Stimulated activated naive CD8-positive, alpha-beta T cell treated with anti-CD3 and anti-CD28 coated beads, Interleukin-15, amount 100 ng/mL, for 72 hours (primary cell): ENCODE measurements at regions not wholly inside any gene's neighbourhood (a gene's known extent, or its start where the extent isn't known, plus 50 kb on each side); places are given as distances from the start of the nearest gene placed in this dataset.

ENCODE experiments used
- ATAC-seq: fragments of 150-1000 bp; cut with Tn5 transposase; 2 replicates; pipeline ENCODE4 v1.10.0; 2021; ENCODE audit warnings: mild to moderate bottlenecking, moderate library complexity
- DNase-seq, 2 donors: peaks; one replicate each; pipeline ENCODE4 v3.0.0; 2021 to 2022
- H3K27ac Mint-ChIP-seq, 2 donors: one replicate each; pipeline ENCODE4 v1.8.0; 2022; ENCODE audit warnings: mild to moderate bottlenecking in 2 of 2, mixed read lengths in 2 of 2, moderate library complexity in 2 of 2
- H3K27me3 Mint-ChIP-seq: one replicate; pipeline ENCODE4 v1.8.0; 2022; ENCODE audit warnings: mixed read lengths
- H3K4me1 Mint-ChIP-seq: one replicate; pipeline ENCODE4 v1.8.0; 2022; ENCODE audit warnings: mild to moderate bottlenecking, mixed read lengths
- H3K4me3 Mint-ChIP-seq, 2 donors: one replicate each; pipeline ENCODE4 v1.8.0; 2022; ENCODE audit warnings: mild to moderate bottlenecking in 2 of 2, mixed read lengths in 2 of 2, moderate library complexity in 1 of 2
- H3K9me3 Mint-ChIP-seq, 2 donors: one replicate each; pipeline ENCODE4 v1.8.0; 2022; ENCODE audit warnings: mixed read lengths in 2 of 2

DNA sequence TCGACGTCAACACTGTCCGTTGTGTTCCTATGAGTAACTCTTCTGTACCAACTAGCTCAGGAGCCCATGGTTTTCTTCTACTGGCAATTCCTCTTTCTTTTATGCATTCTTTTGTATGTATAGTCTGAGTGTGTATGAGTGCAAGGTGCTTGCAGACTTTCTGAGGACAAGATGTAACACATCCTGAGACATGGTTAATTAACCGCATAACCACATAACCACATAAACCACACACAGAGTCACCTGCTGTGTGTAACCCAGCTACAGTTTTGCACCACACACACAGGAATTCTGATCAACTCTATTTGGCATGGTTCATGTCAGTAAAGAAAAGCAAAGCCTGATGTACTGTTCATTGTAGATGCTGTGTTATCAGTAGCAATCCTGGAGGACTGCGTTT is 98.6 kb downstream of the DACT2 start:
- DNase-seq (no peak), ATAC-seq (peak; percentile 62)
- no peak overlapping the region for H3K27ac Mint-ChIP-seq
- H3K4me3 Mint-ChIP-seq, result no peak overlapping the region
- H3K4me1 Mint-ChIP-seq, result peaks cover 9% of the 10 kb centered on the region
- no peaks in the 10 kb centered on the region for H3K9me3 Mint-ChIP-seq
- H3K27me3 Mint-ChIP-seq, result peaks cover 41% of the 10 kb centered on the region

DNA sequence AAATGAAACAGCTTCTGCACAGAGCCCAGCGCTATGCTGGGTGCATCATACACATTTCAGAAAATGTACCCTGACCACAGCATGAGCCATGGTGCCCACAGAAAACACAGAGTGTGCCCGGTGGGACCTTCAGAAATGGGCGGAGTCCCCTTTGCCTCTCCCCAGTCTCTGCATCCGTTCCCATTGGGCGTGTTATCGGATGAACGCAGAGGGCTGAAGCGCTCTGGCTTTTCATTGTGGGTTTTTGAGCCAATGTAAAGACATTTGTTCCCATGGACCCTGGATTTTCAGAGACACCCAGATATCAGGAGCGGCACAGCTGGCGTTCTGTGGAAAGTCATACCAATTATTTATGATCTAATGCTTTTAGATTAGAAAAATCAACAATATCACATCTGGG is 99.8 kb downstream of the DACT2 start:
- Mint-ChIP-seq H3K27ac (no peak overlapping the region), H3K4me1 (peaks cover 9% of the 10 kb centered on the region), H3K4me3 (no peak overlapping the region), H3K9me3 (peaks cover 0 to 6% of the 10 kb centered on the region in 2 donors), H3K27me3 (peaks cover 45% of the 10 kb centered on the region)
- ATAC-seq (no peak), DNase-seq (no peak)

DNA sequence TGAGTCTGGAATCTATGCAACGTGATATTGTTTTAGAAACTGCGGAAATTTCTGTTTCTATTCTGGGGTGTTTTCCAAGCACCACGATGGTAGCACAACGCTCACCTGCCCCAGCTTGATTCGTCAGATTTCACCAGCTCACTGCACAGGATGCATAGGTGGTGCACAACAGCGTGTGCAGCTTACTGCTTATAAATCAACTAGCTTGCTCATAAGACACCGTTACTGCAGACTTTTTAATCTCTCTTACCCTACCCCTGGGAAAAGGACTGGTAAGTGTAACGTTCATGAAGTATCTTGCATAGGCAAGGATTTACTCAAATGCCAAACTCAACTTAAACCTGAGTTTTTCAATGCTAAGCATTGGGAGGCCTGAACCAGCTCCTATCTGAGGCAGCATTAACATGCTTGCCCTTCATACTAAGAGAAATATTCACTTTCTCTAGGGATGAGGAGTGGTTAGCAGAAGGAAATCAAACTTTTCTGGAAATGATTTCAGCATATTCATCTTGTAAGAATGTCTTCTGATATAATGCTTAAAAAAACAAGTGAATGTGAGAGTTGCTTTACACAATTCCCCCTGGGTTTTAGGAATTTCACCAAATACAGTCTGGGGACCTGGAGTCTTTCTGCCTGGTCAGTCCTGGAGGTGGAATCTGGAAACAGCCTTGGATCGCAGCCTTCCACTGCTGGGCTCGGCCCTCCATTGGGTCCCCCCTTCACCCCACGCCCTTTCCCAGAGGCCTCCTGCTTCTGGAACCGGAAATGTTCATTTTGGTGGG is 100.6 kb downstream of the DACT2 start:
- no peak overlapping the region for H3K4me3 Mint-ChIP-seq
- DNase-seq (no peak), ATAC-seq (no peak)
- H3K27ac Mint-ChIP-seq, result no peak overlapping the region
- H3K27me3 Mint-ChIP-seq, result peaks cover 46% of the 10 kb centered on the region
- H3K9me3 Mint-ChIP-seq, result peaks cover 0 to 6% of the 10 kb centered on the region in 2 donors
- H3K4me1 Mint-ChIP-seq, result peaks cover 9% of the 10 kb centered on the region

DNA sequence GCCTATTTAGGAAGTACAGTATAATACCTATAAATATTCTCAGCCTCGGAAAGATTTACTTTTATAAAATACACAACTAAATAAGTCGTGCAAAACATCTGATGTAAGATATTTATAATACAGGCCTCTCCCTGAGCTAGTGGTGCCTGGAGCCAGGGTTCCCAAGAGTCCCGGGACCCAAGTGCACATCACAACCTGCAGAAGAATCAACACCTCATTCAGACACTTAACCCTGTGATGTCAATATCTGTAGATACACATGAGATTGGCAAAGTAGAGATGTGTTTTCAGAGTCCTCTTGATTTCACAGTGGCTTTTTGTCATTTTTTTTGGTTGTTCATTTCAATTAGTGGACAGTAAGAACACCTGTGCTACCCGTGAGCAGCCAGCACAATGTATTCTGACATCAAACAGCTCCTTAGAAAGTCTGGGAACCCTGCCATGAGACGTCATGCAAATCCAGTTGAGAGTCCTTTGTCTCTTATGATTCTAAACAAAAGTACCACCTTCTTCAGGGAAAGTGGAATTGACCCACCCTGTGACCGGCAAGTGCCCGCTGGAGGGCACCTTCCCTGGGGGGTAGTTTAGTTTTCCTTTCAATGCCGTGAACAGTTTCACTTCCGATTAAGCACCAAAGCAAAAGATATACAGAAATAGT is 101.6 kb downstream of the DACT2 start:
- no peak for DNase-seq
- peaks cover 46% of the 10 kb centered on the region for H3K27me3 Mint-ChIP-seq
- ATAC-seq, result no peak
- H3K4me3 Mint-ChIP-seq, result no peak overlapping the region
- no peak overlapping the region for H3K27ac Mint-ChIP-seq
- H3K9me3 Mint-ChIP-seq, result peaks cover 0 to 6% of the 10 kb centered on the region in 2 donors
- H3K4me1 Mint-ChIP-seq, result peaks cover 9% of the 10 kb centered on the region

DNA sequence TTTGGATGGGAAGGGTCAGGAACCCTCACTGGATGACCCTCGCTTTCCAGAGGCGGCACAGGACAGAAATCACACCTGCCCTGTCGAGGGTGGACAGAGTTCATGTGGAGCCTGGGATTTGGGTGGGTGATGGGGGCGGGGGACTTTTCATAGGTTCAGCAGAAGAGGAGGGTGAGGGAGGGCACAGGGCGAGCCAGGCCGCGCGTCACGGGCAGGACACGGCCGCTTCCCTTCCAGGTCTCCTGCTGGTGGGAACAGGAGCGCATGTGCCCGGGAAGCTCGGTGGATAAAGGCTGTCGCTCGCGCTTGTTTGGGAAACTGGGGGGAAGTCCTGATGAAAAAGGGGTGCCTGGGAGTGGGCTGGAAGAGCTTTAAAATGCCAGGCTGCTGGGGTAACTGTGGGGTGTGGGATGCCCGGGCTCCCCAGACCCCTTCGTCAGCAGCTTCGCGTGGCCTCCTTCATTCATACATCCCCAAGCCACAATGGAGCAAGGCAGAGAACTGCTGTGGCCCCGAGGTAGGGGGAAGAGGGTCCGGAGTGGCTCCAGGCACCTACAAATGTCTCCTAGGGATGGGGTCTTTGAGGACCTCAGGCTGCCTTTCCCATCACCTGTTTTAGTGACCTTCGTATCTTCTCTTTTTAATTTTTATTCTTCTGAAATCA is 102.2 kb downstream of the DACT2 start:
- Mint-ChIP-seq H3K4me1 (peaks cover 9% of the 10 kb centered on the region), H3K27me3 (peaks cover 46% of the 10 kb centered on the region), H3K27ac (no peak overlapping the region), H3K4me3 (no peak overlapping the region), H3K9me3 (peaks cover 0 to 6% of the 10 kb centered on the region in 2 donors)
- no peak for DNase-seq
- no peak for ATAC-seq

DNA sequence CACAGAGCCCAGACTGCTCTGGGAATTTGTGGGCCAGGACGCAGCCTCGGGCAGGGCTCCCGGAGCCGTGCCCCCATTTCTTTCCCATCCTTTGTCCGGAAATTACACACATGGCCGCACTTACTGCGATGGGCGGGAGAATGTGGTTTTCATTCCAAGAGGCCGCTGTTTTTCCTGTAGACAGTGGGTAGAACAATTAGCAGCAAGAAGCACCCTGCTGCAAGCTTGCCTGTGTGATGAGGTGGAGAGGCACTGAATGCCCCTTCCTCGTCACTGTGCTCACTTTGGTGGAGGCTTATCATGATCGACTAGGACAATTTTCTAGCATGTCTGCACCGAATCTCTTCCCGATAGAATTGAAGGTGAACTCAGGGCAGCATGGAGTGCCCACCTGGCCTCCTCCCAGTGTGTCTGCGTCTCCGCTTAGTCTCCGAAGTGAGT is 102.8 kb downstream of the DACT2 start:
- DNase-seq (no peak), ATAC-seq (no peak)
- no peak overlapping the region for H3K27ac Mint-ChIP-seq
- H3K4me3 Mint-ChIP-seq, result no peak overlapping the region
- peaks cover 44% of the 10 kb centered on the region for H3K27me3 Mint-ChIP-seq
- H3K9me3 Mint-ChIP-seq, result peaks cover 0 to 6% of the 10 kb centered on the region in 2 donors
- peaks cover 9% of the 10 kb centered on the region for H3K4me1 Mint-ChIP-seq

DNA sequence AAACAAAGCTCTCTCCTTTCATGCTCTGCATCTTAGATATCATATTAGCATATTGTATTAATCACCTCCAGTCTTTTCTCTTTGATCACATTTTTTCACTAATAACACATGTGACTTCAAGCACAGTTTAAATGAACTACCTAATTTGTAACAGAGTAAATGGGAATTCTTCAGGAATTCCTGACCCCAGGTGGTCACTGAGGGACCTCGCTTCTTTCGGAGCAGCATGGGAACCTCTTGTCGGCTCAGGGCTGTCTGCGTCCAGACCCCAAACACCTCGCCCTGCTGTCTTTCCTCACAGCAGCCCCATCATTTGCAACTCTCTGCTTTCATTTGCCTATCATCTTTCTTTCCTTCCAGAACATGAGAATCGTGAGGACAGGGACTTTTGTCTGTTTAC is 103.5 kb downstream of the DACT2 start:
- no peak overlapping the region for H3K27ac Mint-ChIP-seq
- H3K4me1 Mint-ChIP-seq, result peaks cover 4% of the 10 kb centered on the region
- no peak overlapping the region for H3K4me3 Mint-ChIP-seq
- H3K9me3 Mint-ChIP-seq, result peaks cover 0 to 6% of the 10 kb centered on the region in 2 donors
- peaks cover 37% of the 10 kb centered on the region for H3K27me3 Mint-ChIP-seq
- no peak for DNase-seq
- no peak for ATAC-seq

DNA sequence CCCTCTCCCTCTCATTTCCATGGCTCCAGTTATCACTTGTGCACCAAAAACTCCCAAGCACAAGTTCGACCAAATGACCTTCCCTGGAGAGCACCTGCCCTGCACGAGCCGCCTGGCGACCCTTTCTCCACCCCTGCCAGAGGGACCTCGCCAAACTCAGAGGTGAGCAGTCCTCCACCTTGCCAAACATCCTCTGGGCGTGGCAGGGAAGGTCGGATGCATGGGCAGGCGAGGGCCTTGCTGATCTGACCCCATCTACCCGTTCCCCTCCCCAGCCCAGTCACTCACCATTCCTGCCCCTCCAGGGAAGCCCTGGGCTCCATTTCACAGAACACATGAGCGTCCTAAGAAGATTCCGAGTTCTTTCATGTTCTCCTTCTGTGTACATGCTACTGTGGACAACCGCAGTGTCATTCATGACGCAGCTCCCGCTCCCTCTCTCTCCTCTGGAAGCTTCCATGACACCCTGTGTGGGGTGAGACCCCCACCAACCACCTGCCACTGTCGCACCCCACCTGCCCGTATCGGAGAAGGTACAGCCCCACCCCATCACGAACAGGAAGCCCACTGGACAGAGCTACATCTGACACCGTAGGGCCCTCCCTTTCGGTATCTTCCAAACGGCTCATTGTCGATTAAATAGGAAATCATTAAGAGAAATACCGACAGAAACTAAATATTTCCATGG is 104.3 kb downstream of the DACT2 start:
- DNase-seq (no peak), ATAC-seq (no peak)
- Mint-ChIP-seq H3K4me3 (no peak overlapping the region), H3K4me1 (no peaks in the 10 kb centered on the region), H3K27me3 (peaks cover 34% of the 10 kb centered on the region), H3K27ac (no peak overlapping the region), H3K9me3 (peaks cover 0 to 6% of the 10 kb centered on the region in 2 donors)

DNA sequence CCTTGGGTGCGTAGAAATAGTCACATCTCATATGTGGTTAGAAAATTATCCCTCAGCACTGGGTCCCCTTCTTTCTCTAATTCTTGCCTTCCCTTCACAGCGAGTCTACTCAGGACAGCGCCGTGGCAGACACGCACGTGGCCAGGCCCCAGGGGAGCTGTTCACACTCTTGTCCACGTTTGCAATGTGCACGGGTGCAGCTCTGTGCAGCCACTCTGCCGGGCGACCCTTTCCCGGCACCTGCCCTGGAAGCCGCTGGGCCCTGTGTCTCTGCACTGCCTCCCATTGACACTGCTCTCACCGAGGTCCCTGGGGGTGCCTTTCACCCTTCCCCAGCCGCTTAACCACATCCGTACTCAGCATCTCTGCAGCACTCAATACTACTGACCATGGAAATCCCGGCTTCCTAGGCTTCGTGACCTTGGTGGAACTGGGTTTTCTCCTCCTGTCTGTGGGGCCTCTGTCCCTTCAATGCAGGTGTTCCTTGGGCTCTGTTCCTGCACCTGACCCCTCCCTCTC is 104.9 kb downstream of the DACT2 start:
- DNase-seq, result no peak
- H3K27me3 Mint-ChIP-seq, result peaks cover 34% of the 10 kb centered on the region
- peaks cover 0 to 6% of the 10 kb centered on the region in 2 donors for H3K9me3 Mint-ChIP-seq
- no peak overlapping the region for H3K27ac Mint-ChIP-seq
- ATAC-seq, result no peak
- H3K4me1 Mint-ChIP-seq, result no peaks in the 10 kb centered on the region
- no peak overlapping the region for H3K4me3 Mint-ChIP-seq

DNA sequence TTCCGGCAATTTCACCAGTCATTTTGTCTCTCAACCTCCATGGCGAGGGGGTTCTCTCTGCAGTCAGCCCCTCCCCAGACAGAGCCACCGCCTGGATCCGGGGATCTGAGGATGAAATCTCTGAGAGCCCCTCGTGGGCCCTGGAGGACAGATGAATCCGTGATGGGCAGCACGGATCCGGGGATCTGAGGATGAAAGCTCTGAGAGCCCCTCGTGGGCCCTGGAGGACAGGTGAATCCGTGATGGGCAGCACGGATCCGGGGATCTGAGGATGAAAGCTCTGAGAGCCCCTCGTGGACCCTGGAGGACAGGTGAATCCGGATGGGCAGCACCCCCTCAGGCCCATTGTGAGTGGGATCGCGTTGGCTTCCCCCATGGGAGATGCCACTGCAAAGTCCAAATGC is 106.5 kb downstream of the DACT2 start:
- no peaks in the 10 kb centered on the region for H3K4me1 Mint-ChIP-seq
- no peak overlapping the region for H3K4me3 Mint-ChIP-seq
- H3K9me3 Mint-ChIP-seq, result peaks cover 0 to 6% of the 10 kb centered on the region in 2 donors
- H3K27me3 Mint-ChIP-seq, result peaks cover 32% of the 10 kb centered on the region
- no peak overlapping the region for H3K27ac Mint-ChIP-seq
- ATAC-seq, result no peak
- no peak for DNase-seq

DNA sequence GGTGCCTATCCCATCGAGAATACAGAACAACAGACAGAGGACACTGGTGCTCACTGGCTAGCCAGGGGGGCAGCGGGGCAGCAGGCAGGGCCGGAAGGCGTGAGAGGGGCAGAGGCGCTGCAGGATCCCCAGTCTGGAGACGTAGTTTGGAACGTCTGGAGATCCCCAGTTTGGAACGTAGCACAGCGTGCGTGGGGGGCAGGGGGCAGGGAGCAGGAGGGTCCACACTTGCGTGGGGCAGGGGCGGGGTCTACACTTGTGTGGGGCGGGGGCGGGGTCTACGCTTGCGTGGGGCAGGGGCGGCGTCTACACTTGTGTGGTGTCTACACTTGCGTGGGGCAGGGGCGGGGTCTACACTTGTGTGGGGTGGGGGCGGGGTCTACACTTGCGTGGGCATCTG is 107.2 kb downstream of the DACT2 start:
- no peak overlapping the region for H3K4me3 Mint-ChIP-seq
- DNase-seq, result no peak
- no peaks in the 10 kb centered on the region for H3K4me1 Mint-ChIP-seq
- H3K27ac Mint-ChIP-seq, result no peak overlapping the region
- peaks cover 24% of the 10 kb centered on the region for H3K27me3 Mint-ChIP-seq
- peak; percentile 29 for ATAC-seq
- peaks cover 0 to 6% of the 10 kb centered on the region in 2 donors for H3K9me3 Mint-ChIP-seq

DNA sequence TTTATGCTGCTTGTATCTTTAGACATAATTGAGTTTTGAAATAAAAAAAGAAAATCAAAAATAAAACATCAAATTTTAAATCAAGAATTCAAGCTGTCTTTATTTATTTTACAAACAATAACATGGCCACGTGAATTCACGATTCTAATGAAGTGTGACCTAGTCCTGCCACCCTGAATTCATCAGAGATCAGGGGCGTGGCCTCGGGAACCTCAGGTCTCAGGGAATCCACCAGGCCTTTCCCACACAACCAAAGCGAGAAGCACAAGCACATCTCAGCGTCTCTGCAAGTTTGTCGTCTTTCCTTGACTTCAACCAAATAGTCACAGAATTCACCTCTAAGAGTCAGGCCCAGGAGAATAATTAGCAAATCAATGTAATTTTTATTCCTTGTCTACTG is 107.9 kb downstream of the DACT2 start:
- Mint-ChIP-seq H3K4me3 (no peak overlapping the region), H3K9me3 (peaks cover 0 to 6% of the 10 kb centered on the region in 2 donors), H3K4me1 (no peaks in the 10 kb centered on the region), H3K27ac (no peak overlapping the region), H3K27me3 (peaks cover 17% of the 10 kb centered on the region)
- ATAC-seq (no peak), DNase-seq (no peak)

DNA sequence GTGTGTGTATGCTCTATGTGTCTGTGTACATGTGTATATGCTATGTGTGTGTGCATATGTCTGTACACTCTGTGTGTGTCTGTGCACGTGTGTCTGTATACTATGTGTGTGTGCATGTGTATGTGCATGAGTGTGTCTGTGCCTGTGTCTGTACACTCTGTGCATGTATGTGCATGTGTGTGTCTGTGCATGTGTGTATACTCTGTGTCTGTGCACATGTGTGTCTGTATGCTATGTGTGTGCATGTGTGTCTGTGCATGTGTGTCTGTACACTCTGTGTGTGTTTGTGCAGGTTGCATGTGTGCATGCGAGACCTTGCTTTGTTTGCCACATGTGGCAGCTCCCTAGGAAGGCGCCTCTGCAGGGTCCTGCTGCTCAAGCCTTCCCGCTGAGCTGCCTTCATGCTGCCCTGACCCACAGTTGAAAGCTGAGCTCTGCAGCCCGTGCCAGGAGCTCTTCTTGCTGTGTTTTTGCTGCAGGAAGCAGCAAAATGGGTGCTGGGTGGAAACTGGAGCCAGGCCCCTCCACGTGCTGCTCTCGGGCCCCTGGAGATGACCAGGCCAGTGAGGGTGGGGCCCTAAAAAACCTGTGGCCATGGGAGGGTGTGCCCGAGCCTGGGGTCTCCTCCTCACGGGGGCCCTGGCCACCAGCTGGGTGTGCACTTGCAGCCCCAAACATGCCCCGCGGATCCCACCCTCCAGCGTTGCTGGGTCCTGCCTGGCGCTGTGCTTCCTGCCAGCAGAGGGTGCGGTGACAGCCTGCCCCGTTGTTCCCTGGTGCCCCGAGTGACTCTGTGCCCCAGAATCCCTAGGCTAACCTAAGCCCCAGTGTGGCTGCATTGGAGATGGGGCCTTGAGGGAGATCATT is 109.1 kb downstream of the DACT2 start:
- ATAC-seq (no peak), DNase-seq (no peak)
- H3K4me3 Mint-ChIP-seq, result no peak overlapping the region
- H3K27me3 Mint-ChIP-seq, result peaks cover 8% of the 10 kb centered on the region
- H3K9me3 Mint-ChIP-seq, result peaks cover 0 to 5% of the 10 kb centered on the region in 2 donors
- H3K4me1 Mint-ChIP-seq, result no peaks in the 10 kb centered on the region
- H3K27ac Mint-ChIP-seq, result no peak overlapping the region

DNA sequence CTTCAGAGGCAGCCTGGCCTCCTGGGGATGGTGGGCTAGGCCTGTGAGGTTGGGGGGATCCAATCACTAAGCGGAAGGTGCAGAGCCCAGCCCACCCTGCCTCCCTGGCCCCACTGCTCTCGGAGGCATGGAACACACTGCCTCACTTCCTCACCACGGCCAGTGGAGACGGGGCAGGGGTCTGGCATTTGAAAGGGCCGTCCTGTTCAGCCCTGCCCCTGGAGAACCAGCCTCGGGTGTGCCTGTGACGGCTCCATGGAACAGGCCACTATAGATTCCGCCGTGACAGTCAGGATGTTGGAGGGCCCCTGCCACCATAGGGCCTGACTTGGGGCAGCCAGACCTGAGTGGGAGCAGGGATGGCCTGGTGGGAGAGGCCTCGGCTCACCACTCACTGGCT is 110.2 kb downstream of the DACT2 start:
- DNase-seq, result no peak
- no peaks in the 10 kb centered on the region for H3K4me1 Mint-ChIP-seq
- no peaks in the 10 kb centered on the region for H3K9me3 Mint-ChIP-seq
- H3K27ac Mint-ChIP-seq, result no peak overlapping the region
- H3K27me3 Mint-ChIP-seq, result no peaks in the 10 kb centered on the region
- no peak overlapping the region for H3K4me3 Mint-ChIP-seq
- no peak for ATAC-seq

DNA sequence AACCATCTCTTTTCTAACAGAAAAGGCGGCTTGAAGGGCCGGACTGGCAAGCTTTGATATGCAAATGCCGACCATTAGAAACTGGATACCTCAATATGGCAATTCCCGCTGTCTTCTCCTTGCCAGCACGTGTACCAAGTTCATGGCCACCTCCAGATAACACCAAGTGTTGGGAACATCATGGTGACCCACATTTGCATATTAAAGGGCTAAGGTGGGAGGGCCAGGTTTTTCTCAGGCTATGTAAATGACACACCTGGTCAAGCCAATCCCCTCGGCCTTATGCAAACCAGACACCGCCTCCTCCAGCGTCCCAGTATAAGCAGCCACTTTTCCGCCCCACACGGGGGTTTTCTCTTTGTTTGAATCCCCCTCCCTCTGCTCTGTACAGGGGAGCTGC is 110.7 kb downstream of the DACT2 start:
- H3K27ac Mint-ChIP-seq, result no peak overlapping the region
- no peak overlapping the region for H3K4me3 Mint-ChIP-seq
- no peaks in the 10 kb centered on the region for H3K27me3 Mint-ChIP-seq
- DNase-seq (no peak), ATAC-seq (no peak)
- H3K9me3 Mint-ChIP-seq, result no peaks in the 10 kb centered on the region
- H3K4me1 Mint-ChIP-seq, result no peaks in the 10 kb centered on the region
